ENCODE measurements at regions not wholly inside any gene's neighbourhood (a gene's known extent, or its start where the extent isn't known, plus 50 kb on each side); places are given as distances from the start of the nearest gene placed in this dataset.
A peak's percentile ranks its signal among the peaks of the same experiment; 100 is the strongest.

- Histone ChIP-seq H3K27ac (ENCODE audit: low read depth) (no peak overlapping the region), H3K4me3 (no peak overlapping the region), H3K4me1 (ENCODE audit: insufficient read depth) (peaks cover 11% of the 10 kb centered on the region), H4K20me1 (replicated peaks; ENCODE audit: insufficient read depth) (no peaks in the 10 kb centered on the region), H3K9me2 (ENCODE audit: insufficient read depth) (no peaks in the 10 kb centered on the region), H3K4me2 (no peak overlapping the region), H3K36me3 (ENCODE audit: insufficient read depth) (no peaks in the 10 kb centered on the region), H3F3A (replicated peaks; ENCODE audit: low read depth) (no peaks in the 10 kb centered on the region), H2AFZ (peak overlapping the region; percentile 43; the same call in 1 of the 2 replicates), H3K27me3 (ENCODE audit: insufficient read depth) (no peaks in the 10 kb centered on the region), H3K79me2 (replicated peaks; ENCODE audit: insufficient read depth) (no peaks in the 10 kb centered on the region)
- Mint-ChIP-seq H3K4me1 (peaks cover 17% of the 10 kb centered on the region), H3K27me3 (ENCODE audit: insufficient read depth, low read depth, poor library complexity) (peaks cover 2% of the 10 kb centered on the region), H3K36me3 (ENCODE audit: low read depth) (no peaks in the 10 kb centered on the region), H3K27ac (no peak overlapping the region), H3K9me3 (no peaks in the 10 kb centered on the region; the same call in 2 of the 3 replicates), H3K4me3 (no peak overlapping the region)
- no peak for TF ChIP-seq EZH2phosphoT487 (IDR thresholded peaks at IDR 0.05; ENCODE audit: unreplicated experiment)
- TF ChIP-seq CTCF (conservative IDR thresholded peaks at IDR 0.05; ENCODE audit: low read depth in 2 of 2), result no peak
- no peak for TF ChIP-seq NANOG (IDR thresholded peaks at IDR 0.05; ENCODE audit: borderline replicate concordance)
- TF ChIP-seq ZNF331 (CRISPR knock-in tag; IDR thresholded peaks at IDR 0.05; ENCODE audit: low read depth), result no peak
- no peak for TF ChIP-seq ZNF114 (CRISPR knock-in tag; IDR thresholded peaks at IDR 0.05)
- TF ChIP-seq STAT1 (IDR thresholded peaks at IDR 0.05; ENCODE audit: unreplicated experiment), result no peak
- TF ChIP-seq ZNF462 (CRISPR knock-in tag; IDR thresholded peaks at IDR 0.05), result no peak
- no peak for TF ChIP-seq EZH2 (IDR thresholded peaks at IDR 0.05; ENCODE audit: low read depth, unreplicated experiment)
- no peak for TF ChIP-seq POLR2AphosphoS5 (IDR thresholded peaks at IDR 0.05; ENCODE audit: low read depth)
- TF ChIP-seq, protein P1, sequence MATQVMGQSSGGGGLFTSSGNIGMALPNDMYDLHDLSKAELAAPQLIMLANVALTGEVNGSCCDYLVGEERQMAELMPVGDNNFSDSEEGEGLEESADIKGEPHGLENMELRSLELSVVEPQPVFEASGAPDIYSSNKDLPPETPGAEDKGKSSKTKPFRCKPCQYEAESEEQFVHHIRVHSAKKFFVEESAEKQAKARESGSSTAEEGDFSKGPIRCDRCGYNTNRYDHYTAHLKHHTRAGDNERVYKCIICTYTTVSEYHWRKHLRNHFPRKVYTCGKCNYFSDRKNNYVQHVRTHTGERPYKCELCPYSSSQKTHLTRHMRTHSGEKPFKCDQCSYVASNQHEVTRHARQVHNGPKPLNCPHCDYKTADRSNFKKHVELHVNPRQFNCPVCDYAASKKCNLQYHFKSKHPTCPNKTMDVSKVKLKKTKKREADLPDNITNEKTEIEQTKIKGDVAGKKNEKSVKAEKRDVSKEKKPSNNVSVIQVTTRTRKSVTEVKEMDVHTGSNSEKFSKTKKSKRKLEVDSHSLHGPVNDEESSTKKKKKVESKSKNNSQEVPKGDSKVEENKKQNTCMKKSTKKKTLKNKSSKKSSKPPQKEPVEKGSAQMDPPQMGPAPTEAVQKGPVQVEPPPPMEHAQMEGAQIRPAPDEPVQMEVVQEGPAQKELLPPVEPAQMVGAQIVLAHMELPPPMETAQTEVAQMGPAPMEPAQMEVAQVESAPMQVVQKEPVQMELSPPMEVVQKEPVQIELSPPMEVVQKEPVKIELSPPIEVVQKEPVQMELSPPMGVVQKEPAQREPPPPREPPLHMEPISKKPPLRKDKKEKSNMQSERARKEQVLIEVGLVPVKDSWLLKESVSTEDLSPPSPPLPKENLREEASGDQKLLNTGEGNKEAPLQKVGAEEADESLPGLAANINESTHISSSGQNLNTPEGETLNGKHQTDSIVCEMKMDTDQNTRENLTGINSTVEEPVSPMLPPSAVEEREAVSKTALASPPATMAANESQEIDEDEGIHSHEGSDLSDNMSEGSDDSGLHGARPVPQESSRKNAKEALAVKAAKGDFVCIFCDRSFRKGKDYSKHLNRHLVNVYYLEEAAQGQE (IDR thresholded peaks at IDR 0.05; ENCODE audit: unreplicated experiment), result no peak
- TF ChIP-seq, protein P2, sequence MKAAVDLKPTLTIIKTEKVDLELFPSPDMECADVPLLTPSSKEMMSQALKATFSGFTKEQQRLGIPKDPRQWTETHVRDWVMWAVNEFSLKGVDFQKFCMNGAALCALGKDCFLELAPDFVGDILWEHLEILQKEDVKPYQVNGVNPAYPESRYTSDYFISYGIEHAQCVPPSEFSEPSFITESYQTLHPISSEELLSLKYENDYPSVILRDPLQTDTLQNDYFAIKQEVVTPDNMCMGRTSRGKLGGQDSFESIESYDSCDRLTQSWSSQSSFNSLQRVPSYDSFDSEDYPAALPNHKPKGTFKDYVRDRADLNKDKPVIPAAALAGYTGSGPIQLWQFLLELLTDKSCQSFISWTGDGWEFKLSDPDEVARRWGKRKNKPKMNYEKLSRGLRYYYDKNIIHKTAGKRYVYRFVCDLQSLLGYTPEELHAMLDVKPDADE (IDR thresholded peaks at IDR 0.05), result no peak
- no peak for TF ChIP-seq JUNB (IDR thresholded peaks at IDR 0.05; ENCODE audit: unreplicated experiment)
- TF ChIP-seq CREB1 (CRISPR knock-in tag; IDR thresholded peaks at IDR 0.05; ENCODE audit: low read depth), result no peak
- DNase-seq (ENCODE audit: low spot score), result no peak
- no peak for ATAC-seq
Measured at GRCh38 chr15:95883064-95883463, 447.4 kb upstream of the NR2F2 start.
